T1000 (cell line): ENCODE measurements at regions not wholly inside any gene's neighbourhood (a gene's known extent, or its start where the extent isn't known, plus 50 kb on each side); places are given as distances from the start of the nearest gene placed in this dataset.
"Not testable (repeated sequence)": the region's sequence is repeated elsewhere in the genome, so short reads cannot be mapped to it uniquely, and the experiment has no call there.

ENCODE experiments used
- DNase-seq: peaks from one replicate; lab custom pipeline; 2025; ENCODE audit warnings: mixed read lengths; lab: John Stamatoyannopoulos, UW

DNA sequence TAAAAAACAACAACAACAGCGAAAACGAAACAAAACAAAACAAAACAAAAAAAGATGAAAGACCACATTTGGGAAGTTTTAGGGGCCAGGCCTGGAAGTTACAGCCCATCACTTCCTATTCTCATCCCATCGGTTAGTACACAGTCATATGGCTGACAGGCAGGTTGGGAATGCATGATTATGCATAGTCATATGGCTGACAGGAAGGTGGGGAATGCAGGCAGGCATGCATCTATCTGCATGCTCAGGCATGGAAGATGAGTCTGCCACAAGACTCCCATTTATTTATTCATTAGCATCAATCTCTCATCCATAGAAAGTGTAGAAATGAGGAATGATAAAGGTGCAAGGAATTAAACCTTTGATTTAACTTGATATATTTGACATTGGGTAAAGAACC is 325.3 kb upstream of the MEX3C start:
- no peak for DNase-seq

DNA sequence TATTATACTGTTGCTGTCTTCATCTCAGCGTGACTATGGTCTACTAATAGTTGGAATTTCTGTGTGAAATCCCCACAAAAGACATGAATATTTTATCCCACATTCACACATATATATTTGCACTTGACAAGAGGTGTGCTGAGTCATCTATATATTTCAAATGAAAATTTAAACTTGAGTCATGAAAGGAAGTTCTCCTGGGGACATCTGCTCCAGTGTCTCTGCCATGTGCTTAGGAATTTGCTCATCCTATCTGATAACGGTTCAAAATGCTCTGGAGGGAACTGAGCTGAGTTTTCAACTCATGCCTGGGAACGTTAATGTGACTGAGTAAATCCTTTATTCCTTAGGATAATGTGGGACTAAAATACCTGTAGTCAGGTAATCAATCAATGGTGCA is 326.2 kb upstream of the MEX3C start:
- DNase-seq: no peak

DNA sequence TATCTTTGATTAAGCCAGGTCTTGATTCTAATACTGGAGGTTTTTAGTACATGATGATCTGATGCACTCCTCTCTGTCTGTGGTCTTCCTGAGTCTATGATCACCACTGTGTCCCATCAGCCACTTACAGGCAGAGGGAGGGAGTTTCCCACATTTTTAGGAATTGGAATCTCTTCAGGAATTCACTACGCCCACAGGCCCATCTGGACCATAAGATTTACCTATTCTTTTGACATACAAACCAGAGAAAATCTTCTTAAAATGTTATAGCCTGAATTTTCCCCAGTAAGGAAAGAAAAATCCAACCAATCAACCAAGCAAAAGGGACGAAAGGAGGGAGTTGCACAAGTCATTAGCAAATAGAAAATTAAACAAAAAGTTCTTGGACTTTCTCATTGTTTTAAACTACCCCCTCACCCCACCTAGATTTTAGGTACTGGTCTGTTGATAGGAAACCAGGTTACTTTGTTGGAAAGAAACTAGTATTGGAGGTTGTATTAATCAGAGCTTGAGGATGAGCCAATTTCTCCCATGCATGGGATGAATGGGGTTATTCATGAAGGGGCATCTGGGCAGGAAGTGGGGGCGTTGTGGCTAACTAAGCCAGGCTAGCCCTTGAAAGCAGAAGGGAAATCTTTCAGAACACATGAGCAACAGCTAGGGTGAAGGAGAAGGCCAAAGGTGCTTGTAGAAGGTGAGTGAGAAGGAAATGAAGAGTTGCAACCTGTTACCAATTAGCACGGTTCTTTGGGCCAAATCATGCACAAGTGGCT is 328.2 kb upstream of the MEX3C start:
- DNase-seq: no peak

DNA sequence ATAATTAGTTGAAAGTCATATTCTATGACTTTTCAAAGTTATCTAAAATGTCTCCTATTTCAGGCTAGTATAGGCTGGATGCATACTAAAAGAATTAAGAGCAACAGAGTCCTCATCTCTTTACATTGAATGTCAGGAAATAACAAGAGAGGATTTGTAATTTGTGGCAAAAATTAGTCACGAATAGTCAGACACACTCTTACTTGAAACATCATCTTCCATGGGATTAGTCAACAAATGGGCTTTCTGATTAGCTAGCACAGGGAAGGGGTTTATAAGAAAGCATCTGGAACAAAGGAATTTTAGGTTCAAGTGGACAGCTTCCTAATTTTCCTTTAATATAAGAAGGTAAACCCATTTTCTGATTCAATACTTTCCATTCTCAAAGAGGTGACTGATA is 330.3 kb upstream of the MEX3C start:
- DNase-seq: no peak

DNA sequence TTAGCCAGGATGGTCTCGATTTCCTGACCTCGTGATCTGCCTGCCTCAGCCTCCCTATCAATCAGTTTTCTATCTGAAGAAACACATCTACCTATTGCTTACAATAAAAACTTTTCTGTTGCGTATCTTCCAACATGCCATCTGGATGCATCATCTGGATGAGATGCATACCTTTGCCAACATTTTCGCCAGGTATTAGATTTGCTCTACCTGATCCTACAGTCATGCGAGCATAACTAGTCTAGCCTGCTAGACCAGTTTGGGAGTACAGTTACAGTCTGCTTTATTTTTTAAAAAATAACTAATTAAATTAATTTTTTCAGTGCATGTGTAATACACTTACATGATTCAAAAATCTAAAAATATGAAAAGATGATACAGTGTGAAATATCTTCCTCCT is 334.0 kb upstream of the MEX3C start:
- DNase-seq: no peak

DNA sequence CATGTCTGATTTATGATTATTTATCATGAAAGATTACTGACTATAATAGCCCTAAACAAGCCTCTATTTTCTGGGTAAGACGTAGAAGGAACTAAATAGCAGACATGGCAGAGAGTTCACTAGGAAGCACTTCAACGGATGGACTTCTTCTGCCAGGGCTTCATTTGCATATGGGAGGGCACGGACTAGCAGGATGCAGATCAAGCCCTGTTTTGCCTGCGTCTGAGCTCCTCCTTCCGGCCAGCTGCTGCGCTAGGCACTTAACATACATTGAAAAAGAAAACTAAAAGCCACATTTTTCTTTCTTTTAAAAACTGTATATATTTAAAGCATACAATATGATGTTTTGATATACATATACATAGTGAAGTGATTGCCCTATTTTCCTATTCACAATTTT is 340.0 kb upstream of the MEX3C start:
- DNase-seq: no peak

DNA sequence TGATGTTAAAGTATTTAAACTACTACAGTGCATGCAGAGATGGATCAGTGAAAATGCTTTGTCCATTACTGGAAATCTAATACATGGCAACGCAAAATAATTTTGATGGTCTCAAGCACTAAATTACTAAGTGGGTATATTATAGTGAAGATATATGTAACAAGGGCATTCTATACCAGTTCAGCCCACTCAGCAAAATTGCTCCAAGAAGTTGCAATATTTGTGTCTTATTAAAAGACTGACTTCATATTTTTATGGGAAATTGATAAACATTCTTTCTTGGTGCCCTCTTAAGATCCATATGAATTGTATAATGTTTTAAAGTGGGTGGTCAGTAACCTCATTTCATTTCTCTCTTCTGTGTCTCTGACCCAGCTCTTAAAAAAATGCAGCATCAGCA is 343.1 kb upstream of the MEX3C start:
- no peak for DNase-seq

DNA sequence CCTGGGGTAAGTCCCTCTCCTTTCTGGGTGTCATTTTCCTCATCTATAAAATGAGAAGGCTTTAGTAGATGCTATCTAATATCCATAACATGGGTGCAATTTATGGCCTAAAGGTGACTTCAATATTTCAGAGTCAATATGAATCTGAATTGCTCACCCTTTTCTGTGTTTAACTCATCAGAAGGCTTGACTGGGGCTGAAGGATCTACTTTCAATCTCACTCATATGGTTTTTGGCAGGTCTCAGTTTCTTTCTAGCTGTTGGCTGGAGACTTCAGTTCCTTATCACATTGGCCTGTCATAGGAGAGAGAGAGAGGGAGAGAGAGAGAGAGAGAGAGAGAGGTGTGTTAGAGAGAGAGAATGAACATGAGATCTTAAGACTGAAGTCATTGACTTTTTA is 343.7 kb upstream of the MEX3C start:
- DNase-seq: no peak

DNA sequence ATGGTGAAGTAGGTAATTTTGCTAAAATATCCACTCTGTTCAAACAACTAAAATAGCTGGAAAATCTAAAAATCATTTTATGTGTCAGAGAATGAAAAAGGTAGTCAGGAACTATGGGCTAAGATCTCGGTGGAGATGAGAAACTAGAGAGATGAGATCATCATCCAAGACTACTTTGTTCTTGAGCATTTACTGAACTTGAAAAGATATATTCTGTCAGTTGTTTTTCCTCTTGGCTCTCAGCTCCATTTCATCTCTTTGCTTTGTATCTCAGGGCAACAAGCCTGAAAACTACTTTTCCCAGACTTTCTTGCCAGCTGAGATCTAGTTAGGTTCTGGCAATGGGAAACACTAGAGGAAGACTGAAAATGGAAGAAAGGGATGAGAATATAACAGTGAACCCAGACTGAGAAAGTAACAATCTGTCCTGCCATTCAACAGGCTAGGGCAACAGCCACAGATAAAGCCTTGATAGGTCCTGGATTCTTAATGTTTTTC is 346.2 kb upstream of the MEX3C start:
- DNase-seq: no peak

DNA sequence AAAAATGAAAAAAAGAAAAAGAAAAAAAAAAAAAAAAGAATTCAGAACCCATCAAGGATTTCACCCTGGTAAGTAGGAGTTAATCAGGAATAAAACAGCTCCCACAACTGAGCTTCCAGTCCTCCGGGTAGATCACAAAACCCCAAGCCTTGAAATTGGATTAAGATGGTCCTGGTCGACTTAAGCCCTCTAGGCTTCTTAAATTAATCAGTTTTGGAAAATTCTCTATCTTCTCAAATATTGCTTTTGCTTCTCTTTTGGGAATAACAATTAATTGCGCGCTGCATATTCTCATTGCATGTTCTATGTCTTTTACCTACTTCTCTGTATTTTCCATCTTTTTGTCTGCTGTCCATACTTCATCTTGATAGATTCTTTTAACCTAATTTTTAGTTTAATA is 348.0 kb upstream of the MEX3C start:
- DNase-seq: no peak

DNA sequence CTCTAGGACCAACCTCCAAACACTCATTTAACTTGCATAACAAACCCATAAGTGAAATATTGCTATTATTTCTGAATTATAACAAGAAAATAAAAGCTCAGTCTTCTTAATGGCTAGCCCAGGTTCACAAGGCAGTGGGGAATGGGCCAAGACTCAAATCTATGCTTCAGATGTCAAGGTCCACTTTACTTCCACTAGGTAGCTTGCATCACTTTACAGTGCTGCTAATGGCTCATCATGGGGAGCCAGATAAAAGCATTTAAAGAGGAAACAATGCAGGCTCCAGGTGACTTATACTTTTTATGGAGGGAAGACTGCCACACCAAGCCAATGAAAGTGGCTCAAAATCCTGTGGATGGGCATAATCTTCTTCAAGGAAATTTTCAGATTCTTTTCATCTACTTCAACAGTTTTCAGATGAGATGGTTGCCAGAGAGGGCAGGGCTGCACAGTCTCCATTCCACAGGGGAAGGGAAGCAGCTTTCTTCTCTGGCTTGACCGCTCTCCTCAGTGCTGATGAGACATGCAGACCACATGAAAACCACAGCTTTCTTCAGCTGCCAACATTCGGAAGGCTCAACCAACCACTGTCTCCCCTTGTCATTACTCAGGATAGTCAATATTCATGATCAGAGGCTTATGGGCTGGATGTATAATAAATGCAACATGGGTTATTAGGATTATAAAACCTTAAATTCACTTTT is 361.9 kb upstream of the MEX3C start:
- no peak for DNase-seq

DNA sequence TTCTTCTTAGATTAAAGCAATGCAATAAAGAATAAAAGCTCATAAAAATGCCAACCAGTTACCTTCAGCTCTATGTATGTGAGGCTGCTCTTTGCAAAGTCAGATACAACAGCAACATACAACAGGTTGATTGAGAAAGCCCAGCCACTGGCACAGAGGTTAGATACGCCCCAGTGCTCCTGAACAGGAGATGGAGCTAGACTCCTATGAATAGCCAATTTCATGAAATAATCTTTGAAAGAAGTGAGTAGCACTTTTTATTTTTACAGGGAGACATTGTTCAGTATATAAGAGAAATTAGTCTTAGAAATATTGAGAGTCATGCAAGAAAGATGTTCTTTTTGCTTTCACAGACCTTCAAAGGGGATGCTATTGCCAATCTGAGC is 362.4 kb upstream of the MEX3C start:
- no peak for DNase-seq

DNA sequence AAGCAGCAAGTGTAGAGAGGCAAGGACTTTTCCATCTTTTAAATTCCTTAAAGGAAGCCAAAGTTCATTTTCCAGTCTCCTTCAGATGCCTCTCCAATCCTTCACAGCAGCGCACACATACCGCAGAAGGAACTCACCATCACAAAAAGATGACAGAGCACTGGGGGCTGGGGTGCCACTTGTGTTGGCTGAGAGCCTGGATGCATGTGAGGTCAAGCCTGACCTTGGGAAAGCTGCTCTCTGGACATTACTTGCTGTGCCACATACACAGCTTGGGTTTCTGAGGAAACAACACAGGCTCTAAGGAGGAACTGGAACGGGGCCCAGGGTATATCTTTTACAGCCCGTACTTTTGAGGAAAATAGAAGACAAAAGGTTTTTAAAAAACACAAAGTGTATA is 364.3 kb upstream of the MEX3C start:
- no peak for DNase-seq

DNA sequence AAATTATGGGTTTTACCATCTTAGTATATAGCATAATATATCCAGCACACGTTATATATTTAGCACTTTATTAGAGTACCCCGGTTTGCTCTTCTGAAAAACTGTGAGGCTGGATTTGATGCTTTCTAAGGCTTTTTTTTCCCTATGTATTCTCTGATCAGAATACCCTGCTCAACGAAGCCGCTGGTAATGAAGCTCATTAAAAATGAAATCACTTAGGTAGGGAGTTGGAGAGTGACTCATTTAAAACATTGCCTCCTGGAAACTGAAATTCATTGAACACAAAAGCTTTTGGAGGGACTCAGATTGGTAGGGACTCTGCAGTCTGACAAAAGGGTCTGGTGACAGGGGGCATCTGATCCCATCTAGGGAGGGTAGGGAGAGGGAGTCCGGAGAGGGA is 365.4 kb upstream of the MEX3C start:
- DNase-seq: no peak

DNA sequence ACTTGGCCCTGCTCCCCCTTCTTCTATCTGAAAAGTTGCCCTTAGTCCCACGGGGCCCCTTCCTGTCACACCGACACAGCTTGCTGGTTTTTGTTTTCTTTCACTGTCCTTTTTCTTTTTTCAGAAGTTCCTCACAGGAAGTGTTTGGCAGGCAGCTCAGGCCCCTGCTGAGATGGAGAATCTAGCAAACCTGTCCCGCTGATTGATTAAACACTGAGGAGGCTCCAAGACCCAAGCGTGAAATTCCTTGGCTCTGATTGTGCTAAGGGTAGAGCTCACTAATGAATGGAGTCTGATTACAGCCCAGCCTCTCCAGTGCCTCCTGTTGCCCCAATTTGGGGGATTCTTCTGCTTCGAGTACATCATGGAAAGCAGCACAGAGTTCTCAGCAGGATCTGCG is 365.9 kb upstream of the MEX3C start:
- DNase-seq: no peak

DNA sequence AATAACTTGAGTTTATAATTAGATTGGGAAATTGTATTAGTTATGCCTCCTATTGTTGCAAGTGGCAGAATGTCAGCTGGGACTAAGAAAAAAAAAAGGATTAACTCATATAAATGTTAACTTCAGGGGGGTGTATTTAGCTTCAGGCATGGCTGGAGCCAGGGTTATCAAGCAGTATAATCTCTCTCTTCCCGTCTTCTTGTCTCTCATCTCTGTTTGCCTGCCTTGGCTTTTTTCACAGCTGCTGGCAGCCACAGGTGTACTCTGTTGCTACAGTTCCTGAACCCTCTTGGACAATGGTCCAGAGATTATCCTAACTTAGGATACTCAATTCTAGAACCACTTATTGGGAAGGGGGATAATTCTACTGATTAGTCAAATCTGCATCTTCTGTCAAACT is 370.7 kb upstream of the MEX3C start:
- no peak for DNase-seq

DNA sequence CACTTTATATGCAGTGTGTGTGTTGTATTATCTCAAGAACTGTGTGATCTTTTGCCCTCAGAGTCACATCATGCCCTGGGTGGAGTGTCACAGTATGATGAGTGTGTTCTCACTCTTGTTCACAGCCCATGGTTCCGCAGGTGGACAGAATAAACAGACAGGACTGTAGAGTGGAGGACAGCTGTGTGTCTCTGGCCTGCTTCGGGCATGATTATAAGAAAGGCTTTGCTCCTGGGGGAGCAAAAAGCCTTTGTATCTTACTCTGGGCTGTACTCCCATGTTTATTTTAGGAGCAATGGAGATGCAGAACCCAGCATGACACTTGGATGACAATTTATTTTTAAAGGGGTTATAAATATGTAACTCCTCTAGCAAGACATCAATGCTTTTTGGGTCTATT is 371.7 kb upstream of the MEX3C start:
- no peak for DNase-seq

DNA sequence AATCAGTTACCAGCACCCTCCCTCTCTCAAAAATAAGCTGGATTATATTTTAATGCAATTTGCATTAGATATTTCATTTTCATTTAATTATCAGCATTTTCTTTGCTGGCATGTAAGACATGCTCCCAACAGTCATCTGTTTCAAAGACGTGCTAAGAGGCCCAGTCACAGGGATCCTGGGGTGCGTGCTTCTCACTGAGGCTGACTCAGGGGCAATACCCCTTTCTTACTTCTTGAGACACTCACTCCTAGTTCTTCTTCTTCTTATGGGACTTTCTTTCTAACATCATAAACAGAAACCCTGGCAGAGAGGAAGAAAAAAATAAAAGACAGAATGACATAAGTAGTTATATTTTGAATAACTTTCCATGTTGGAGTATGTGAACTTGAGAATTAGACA is 372.1 kb upstream of the MEX3C start:
- no peak for DNase-seq

DNA sequence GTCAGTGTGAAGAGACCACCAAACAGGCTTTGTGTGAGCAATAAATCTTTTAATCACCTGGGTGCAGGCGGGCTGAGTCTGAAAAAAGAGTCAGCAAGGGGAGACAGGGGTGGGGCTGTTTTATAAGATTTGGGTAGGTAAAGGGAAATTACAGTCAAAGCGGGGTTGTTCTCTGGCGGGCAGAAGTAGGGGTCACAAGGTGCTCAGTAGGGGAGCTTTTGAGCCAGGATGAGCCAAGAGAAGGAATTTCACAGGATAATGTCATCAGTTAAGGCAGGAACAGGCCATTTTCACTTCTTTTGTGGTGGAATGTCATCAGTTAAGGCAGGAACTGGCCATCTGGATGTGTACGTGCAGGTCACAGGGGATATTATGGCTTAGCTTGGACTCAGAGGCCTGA is 372.6 kb upstream of the MEX3C start:
- not testable (repeated sequence) for DNase-seq

DNA sequence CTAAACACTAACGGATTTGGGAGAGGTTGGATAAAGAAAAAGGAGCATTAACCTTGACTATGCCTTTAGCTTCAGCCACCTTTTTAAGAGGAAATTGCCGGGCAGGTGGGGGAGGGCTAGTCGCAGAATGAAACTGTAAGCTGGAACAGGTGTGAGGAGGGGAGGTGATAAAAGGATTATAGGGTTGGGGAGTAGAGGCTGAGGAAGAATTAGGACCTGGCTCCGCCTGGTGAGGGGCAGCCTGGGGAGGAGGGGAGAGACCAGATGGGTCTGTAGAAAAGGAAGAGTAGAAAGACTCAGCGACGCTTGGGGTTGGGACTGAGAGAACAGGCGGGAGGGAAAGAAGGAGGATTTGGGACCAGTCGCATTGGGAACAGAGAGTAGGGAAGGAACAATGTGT is 376.4 kb upstream of the MEX3C start:
- DNase-seq: not testable (repeated sequence)

DNA sequence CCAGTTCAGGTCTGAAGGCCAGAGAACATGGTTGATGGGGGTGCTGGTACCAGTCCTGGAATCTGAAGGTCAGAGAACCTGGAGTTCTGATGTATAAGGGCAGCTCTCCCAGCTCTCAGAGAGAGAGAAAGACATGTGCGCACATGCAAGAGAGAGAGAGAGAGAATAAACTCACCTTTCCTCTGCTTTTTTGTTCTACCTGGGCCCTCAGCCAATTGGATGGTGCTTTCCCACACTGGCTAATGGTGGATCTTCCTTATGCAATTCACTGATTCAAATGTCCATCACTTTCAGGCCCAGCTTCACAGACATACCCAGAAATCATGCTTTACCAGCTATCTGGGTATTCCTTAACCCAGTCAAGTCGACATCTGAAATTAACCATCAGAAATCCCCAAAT is 377.7 kb upstream of the MEX3C start:
- DNase-seq: no peak

DNA sequence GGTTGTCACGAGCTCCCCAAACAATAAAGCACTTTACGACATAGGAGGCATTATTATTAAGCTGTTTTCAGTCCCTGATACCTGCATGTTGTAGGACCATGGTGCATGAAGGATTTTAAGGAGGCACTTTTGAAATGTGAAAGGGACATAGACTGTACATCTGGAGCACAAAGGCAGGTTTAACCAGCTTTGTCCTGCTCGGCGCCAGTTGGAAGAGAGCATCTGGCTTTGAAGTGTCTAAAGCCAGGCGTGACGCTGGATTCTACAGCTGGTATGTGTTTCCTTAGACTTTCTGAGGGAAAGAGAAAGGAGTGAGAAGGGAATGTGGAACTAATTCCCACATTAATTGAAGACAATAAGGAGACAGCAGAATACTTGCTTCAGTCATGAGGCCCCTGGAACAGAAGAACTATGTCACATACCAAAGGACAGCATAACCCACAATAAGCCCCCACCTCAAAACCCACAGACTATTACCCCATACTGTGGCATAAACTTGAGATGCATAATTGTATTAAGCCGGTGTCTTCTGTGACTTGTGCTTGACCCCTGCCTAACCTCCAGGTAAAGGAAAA is 381.0 kb upstream of the MEX3C start:
- DNase-seq: no peak

DNA sequence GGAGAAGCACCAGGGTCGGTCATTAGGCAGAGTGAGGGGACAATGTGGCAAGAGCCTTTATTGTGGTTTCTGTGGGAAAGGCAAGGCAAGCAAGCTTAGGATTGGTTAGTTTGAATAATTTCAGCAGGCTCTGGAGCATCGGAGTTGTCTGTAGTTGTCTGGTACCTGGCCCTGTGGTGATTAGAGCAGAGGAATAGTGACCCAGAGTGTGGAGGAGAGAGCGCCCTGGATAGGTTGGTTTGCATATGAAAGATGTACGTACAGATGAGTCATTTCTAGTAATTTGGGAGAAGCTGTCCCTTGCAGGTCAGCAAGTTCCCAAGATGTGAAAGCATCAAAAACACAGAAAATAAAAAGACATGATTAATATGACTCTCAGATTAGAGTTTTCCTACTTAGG is 383.1 kb upstream of the MEX3C start:
- no peak for DNase-seq
